ENCODE measurements at regions not wholly inside any gene's neighbourhood (a gene's known extent, or its start where the extent isn't known, plus 50 kb on each side); places are given as distances from the start of the nearest gene placed in this dataset.

DNA sequence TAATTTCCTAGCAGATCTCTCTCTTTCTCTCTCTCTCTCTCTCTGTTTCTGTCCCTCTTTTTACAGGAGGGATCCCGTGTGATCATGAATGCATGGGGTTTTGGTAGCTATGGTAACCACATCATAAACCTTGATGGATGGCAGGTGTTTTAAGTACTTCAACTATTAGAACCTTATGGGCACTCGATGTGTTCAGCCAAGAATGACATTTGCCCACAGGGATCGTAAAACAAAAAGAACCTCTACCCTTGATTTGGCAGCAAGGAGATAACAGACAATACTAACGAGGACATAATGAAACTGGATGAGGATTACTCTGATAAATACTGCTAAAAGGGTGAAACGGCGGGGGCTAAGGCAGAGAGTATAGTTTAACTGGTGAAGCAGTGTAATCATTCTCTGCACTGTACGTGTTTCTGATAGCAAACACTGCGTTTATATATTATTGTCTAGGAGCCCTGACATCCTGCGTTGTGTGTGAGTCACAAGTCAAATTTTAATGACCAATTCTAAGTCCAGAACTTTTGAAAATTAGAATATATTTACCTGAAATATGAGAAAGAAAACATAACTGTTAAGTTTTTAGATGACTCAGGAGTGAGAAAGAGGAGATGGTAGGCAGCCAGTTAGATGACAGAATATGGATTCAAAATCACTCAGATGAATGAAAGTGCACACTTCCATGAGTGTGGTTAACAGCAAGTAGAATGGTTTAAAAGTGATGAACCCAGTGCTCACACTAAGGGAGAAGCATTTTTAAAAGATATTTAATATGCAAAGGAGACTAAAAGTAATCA is 80.3 kb downstream of the OTOL1 start:
- Histone ChIP-seq H3K36me3 (ENCODE audit: insufficient read depth) (no peaks in the 10 kb centered on the region), H3K27ac (ENCODE audit: low read depth) (no peak overlapping the region), H3K4me1 (ENCODE audit: insufficient read depth) (no peaks in the 10 kb centered on the region), H3K4me3 (ENCODE audit: low read depth, low read length) (no peak overlapping the region)
- 32% methylated on average over 9 of the region's 9 CpGs for WGBS
- DNase-seq (ENCODE audit: extremely low spot score), result no peak

DNA sequence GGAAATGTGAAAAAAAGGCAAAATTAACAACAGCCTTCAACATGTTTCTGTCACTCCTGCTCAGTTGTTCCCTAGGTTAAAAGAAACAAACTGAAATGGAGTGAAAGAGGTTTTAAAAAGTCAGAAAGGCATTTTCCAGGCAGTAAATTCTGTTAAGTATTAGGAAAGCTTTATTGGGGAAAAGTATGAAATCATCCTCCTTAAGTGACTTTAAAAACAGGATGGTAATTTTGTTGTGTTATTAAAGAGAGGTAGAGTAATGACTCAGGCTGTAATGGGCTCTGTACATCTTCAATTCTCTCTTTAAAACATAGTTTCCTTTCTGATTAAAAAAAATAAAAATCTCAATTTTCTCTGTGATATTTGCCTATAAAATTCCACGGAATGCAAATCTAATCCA is 81.1 kb downstream of the OTOL1 start:
- H3K4me1 ChIP-seq (ENCODE audit: insufficient read depth), result no peaks in the 10 kb centered on the region
- WGBS, result 65% methylated on average over 1 of the region's 1 CpG
- no peak overlapping the region for H3K27ac ChIP-seq (ENCODE audit: low read depth)
- H3K36me3 ChIP-seq (ENCODE audit: insufficient read depth), result no peaks in the 10 kb centered on the region
- DNase-seq (ENCODE audit: extremely low spot score), result no peak
- H3K4me3 ChIP-seq (ENCODE audit: low read depth, low read length), result no peak overlapping the region

DNA sequence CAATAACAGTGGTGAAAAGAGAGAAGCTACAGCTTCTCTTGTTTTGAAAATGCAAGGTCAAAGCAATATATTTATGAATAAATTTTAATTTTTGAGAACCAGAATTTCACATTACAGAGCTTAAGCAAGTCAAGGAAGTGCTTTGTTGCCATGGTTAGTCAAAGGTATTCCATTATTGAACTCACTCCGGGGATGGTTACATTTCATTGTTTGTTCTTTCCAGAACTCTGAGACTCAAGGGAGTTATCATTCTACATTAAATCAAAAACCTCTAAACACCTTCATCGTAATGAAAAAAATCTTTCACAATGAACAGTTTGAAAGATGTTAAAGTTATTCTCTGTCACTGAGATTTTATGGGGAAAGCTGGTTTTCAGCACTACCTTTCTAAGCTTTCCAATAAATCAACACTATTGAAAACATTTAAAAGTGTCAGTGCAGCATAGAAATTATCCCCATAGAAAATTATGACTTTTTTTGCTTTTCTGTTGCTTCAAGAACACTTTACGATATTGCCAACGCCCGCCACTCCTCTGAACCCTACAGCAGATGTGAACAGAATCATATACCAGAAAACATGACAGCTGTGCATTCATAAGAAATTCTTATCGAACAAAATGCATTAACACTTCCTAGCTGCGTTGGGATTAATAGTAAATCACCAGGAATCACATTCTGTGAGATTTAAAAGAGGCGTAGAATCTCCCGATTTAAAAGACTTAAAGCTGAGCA is 83.0 kb downstream of the OTOL1 start:
- Histone ChIP-seq H3K27ac (ENCODE audit: low read depth) (no peak overlapping the region), H3K4me1 (ENCODE audit: insufficient read depth) (no peaks in the 10 kb centered on the region), H3K4me3 (ENCODE audit: low read depth, low read length) (no peak overlapping the region), H3K36me3 (ENCODE audit: insufficient read depth) (no peaks in the 10 kb centered on the region)
- DNase-seq (ENCODE audit: extremely low spot score), result no peak
- WGBS, result 85% methylated on average over 9 of the region's 9 CpGs

DNA sequence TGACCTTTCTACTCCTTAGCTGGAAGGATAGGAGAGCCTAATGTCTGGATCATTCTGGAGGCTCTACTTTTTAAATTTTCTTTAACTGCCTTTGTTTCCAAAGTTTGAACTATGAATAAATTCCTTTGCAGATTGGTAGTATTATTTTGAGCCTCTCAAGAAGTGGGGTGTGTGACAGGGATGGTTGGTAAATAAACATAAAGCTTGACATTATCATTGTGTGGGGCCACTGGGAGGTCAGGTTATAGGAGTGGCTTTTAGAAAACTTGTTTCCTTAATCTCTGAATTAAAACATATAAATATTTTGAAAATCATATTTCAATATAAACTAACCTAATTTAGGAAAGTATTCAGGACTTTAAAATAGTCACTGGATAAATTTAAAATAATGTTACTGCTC is 89.3 kb downstream of the OTOL1 start:
- Histone ChIP-seq H3K36me3 (ENCODE audit: insufficient read depth) (no peaks in the 10 kb centered on the region), H3K4me1 (ENCODE audit: insufficient read depth) (no peaks in the 10 kb centered on the region), H3K4me3 (ENCODE audit: low read depth, low read length) (no peak overlapping the region), H3K27ac (ENCODE audit: low read depth) (no peak overlapping the region)
- DNase-seq (ENCODE audit: extremely low spot score), result no peak

DNA sequence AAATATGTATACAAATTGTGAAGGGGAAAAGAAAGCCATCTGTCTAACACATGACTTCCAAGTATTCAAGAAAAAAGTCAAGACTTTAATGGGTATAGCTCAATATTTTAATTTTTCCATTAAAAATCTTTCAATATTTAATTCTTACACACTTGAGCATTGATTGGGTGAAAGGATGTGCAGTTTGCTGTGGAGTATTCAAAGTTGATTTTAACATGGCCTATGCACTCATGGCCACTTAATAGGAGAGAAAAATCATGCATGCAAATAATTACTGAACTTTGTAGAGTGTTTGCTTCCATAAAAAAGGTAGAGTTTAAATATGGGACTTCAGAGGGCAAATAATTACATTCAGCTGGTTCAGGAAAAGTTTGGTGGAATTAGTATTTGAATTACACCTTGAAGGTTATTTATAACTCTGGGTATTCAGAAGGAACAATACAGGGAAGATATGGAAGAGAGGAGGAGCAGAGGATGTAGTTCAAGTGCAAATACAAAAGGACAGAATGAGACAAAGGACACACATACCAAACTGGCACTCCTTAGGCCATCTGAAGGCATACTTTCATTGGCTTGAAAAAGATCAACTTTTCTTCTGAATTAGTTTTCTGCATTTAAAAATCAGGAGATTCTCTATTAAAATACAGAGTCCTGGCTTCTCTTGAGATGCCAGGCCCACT is 90.1 kb downstream of the OTOL1 start:
- no peaks in the 10 kb centered on the region for H3K36me3 ChIP-seq (ENCODE audit: insufficient read depth)
- no peak overlapping the region for H3K4me3 ChIP-seq (ENCODE audit: low read depth, low read length)
- DNase-seq (ENCODE audit: extremely low spot score), result no peak

DNA sequence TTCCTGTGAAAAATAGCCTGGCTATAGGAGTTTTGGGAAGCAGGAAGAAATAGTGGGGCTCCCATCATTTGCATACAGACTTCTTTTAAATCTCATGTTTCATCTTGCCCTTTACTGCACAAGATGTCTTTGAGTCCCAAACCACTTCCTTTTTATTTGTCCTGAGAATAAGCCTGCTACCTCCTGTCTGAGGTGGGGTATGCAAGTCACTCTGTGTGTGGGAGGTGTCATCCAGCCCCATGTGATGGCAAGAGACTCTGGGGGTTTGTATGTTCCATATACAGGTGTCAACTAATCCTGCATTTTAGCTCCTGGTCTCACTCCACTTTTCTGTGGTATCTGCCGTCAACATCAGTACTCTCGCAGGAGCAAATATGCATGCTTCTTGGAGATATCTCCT is 102.0 kb downstream of the OTOL1 start:
- DNase-seq (ENCODE audit: extremely low spot score), result no peak
- Histone ChIP-seq H3K27ac (ENCODE audit: low read depth) (no peak overlapping the region), H3K36me3 (ENCODE audit: insufficient read depth) (no peaks in the 10 kb centered on the region), H3K4me3 (ENCODE audit: low read depth, low read length) (no peak overlapping the region), H3K4me1 (ENCODE audit: insufficient read depth) (no peaks in the 10 kb centered on the region)
- 82% methylated on average over 2 of the region's 2 CpGs for WGBS

More for the DNA sequence above, 90.1 kb downstream of the OTOL1 start:
- Histone ChIP-seq H3K4me1 (ENCODE audit: insufficient read depth) (no peaks in the 10 kb centered on the region), H3K27ac (ENCODE audit: low read depth) (no peak overlapping the region)

DNA sequence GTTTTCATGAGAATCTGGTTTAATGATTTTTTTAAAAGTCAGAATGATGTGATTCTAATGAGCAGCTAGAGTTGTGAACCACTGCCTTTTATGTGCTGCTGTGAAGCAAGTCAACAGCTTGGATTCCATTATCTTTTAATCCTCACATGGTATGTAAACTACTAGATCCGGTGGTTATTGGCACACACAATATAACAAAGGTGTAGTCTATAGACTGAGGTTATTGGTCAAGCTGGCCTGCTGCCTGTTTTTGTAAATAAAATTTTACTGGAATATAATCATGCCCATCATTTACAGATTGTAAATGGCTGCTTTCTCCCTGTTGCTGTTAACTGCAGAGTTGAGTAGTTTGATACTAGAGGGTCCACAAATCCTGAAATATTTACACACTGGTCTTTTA is 103.1 kb downstream of the OTOL1 start:
- H3K4me3 ChIP-seq (ENCODE audit: low read depth, low read length), result no peak overlapping the region
- H3K36me3 ChIP-seq (ENCODE audit: insufficient read depth), result no peaks in the 10 kb centered on the region
- no peak overlapping the region for H3K27ac ChIP-seq (ENCODE audit: low read depth)
- H3K4me1 ChIP-seq (ENCODE audit: insufficient read depth), result no peaks in the 10 kb centered on the region
- no peak for DNase-seq (ENCODE audit: extremely low spot score)
- WGBS, result 15% methylated on average over 1 of the region's 1 CpG

DNA sequence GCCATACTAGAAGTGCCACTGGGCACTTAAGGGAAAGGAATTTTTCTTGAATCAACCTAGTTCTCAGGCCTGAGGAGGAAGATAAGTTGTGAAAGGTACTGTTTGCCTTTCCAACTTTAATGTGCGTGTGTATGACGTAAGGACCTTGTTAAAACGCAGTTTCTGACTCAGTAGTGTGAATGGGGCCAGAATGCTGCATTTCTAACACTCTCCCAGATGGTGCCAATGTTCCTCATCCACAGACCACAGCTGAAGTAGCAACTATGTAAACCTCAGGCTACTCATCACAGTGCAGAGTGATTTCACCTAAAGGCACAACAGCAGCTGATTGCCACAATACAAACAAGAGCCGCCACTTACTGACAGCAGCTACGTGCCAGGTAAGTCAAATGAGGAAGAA is 103.6 kb downstream of the OTOL1 start:
- DNase-seq (ENCODE audit: extremely low spot score), result no peak
- Histone ChIP-seq H3K36me3 (ENCODE audit: insufficient read depth) (no peaks in the 10 kb centered on the region), H3K4me3 (ENCODE audit: low read depth, low read length) (no peak overlapping the region), H3K27ac (ENCODE audit: low read depth) (no peak overlapping the region), H3K4me1 (ENCODE audit: insufficient read depth) (no peaks in the 10 kb centered on the region)
- 72% methylated on average over 5 of the region's 5 CpGs for WGBS

DNA sequence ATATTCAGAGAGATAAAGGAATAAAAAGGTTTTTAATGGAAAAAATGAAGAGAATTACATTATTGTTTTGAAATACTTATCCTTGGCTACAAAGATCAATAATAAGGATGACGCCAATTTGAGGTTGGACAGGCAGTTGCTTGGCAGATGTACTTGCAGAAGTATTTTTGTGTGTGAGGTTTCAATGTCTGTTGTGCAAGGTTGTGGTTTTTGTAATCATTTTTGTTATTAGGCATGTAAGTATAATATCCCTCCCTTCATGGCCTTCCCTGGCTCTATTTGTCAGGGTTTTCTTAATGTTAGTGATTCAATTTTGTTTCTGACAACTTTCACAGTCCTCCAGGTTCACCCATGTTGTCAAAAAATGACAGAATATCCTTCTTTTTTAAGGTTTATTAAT is 105.9 kb downstream of the OTOL1 start:
- Histone ChIP-seq H3K27ac (ENCODE audit: low read depth) (no peak overlapping the region), H3K36me3 (ENCODE audit: insufficient read depth) (no peaks in the 10 kb centered on the region), H3K4me3 (ENCODE audit: low read depth, low read length) (no peak overlapping the region), H3K4me1 (ENCODE audit: insufficient read depth) (no peaks in the 10 kb centered on the region)
- DNase-seq (ENCODE audit: extremely low spot score), result no peak
- WGBS, result 99% methylated on average over 1 of the region's 1 CpG

DNA sequence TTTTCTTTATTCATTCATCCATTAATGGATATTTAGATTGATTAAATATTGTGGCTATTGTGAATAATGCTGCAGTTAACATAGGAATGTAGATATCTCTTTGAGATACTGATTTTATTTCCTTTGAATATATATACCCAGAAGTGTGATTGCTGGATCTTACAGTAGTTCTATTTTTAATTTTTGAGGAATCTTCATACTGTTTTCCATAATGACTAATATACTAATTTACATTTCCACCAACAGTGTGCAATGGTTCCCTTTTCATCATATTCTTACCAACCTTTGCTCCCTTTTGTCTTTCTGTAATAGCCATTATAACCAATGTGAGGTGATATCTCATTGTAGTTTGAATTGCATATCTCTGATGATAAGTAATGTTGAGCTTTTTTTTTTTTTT is 106.3 kb downstream of the OTOL1 start:
- no peak overlapping the region for H3K27ac ChIP-seq (ENCODE audit: low read depth)

DNA sequence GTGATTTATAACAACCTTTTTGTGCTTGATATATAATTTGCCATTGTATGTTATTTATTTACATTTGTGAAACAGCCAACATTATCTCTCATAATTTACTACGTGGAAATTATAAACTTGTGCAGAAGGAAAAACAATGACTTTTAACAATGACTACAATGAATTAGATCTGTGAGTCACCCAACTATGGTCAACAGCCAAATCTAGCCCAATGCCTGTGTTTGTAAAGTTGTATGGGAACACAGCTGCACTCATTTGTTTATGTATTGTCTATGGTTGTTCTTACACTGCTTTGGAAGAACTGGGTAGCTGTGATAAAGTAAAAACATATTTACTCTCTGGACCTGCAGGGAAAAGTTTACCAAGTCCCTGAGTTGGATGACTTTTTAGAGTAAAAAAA is 110.4 kb downstream of the OTOL1 start:
- Histone ChIP-seq H3K36me3 (ENCODE audit: insufficient read depth) (no peaks in the 10 kb centered on the region), H3K4me3 (ENCODE audit: low read depth, low read length) (no peak overlapping the region)
- 25% methylated on average over 1 of the region's 1 CpG for WGBS

More for the DNA sequence above, 106.3 kb downstream of the OTOL1 start:
- Histone ChIP-seq H3K36me3 (ENCODE audit: insufficient read depth) (no peaks in the 10 kb centered on the region), H3K4me1 (ENCODE audit: insufficient read depth) (no peaks in the 10 kb centered on the region), H3K4me3 (ENCODE audit: low read depth, low read length) (no peak overlapping the region)
- DNase-seq (ENCODE audit: extremely low spot score), result no peak

DNA sequence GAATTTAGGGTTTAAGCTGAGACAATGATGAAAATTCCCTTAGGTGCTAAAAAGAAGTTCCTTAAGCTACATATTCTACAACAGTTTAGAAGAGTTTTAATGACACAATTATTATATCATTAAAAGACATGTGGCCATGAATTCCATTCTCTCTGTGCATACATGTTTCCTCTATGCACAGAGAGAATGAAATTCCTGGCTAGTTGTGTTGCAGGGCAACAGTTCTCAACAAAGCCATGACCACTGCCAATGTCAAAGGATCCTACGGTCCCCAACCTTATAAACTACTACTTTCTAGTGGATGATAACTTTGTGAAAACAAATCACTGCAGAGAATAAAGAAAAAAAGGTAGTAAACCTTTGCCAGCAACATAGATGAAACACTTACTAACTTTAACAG is 122.7 kb downstream of the OTOL1 start:
- WGBS, result 67% methylated on average over 1 of the region's 1 CpG
- Histone ChIP-seq H3K27ac (ENCODE audit: low read depth) (no peak overlapping the region), H3K36me3 (ENCODE audit: insufficient read depth) (no peaks in the 10 kb centered on the region), H3K4me3 (ENCODE audit: low read depth, low read length) (no peak overlapping the region), H3K4me1 (ENCODE audit: insufficient read depth) (no peaks in the 10 kb centered on the region)
- DNase-seq (ENCODE audit: extremely low spot score), result no peak

More for the DNA sequence above, 110.4 kb downstream of the OTOL1 start:
- Histone ChIP-seq H3K27ac (ENCODE audit: low read depth) (no peak overlapping the region), H3K4me1 (ENCODE audit: insufficient read depth) (no peaks in the 10 kb centered on the region)
- DNase-seq (ENCODE audit: extremely low spot score), result no peak

DNA sequence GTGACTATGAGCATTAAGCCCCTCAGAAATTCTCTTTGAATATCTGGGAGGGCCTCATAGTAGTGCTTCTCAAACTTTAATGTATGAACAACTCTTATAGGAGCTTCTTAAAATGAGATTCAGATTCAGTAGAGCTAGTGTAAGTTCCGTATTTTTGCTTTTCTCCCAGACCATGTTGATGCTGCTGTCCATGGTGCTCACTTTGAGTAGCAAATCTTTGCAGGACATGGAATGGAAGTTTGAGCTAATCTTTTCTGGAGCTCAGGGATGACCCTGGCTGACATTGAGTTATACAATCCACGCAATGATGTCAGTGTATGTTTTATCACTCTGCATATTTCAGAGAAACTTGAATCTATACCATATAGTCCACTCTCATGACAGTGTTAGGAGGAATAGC is 134.2 kb downstream of the OTOL1 start:
- H3K4me1 ChIP-seq (ENCODE audit: insufficient read depth), result no peaks in the 10 kb centered on the region
- no peak overlapping the region for H3K4me3 ChIP-seq (ENCODE audit: low read depth, low read length)
- 28% methylated on average over 2 of the region's 2 CpGs for WGBS
- no peaks in the 10 kb centered on the region for H3K36me3 ChIP-seq (ENCODE audit: insufficient read depth)
- DNase-seq (ENCODE audit: extremely low spot score), result no peak
- H3K27ac ChIP-seq (ENCODE audit: low read depth), result no peak overlapping the region

DNA sequence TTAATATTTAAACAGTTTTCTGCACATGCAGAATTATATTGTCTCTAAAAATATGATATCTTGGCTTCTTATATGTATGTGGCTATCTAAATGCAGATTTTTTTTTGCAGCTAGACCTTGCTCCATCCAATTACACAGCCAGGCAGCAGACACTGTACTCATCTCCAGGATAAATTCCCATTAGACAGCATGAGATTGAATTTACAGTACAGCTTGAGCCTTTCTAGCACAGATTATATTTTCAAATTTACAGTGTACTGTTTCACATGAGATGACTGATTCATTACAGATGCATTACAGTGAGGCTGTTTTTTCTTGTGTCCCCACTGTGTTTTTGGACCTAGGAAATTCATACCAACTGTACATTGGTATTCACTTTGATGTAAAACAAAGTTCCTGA is 134.9 kb downstream of the OTOL1 start:
- DNase-seq (ENCODE audit: extremely low spot score), result no peak
- H3K27ac ChIP-seq (ENCODE audit: low read depth), result no peak overlapping the region
- no peaks in the 10 kb centered on the region for H3K4me1 ChIP-seq (ENCODE audit: insufficient read depth)
- H3K36me3 ChIP-seq (ENCODE audit: insufficient read depth), result no peaks in the 10 kb centered on the region
- H3K4me3 ChIP-seq (ENCODE audit: low read depth, low read length), result no peak overlapping the region
